ENCODE measurements at regions not wholly inside any gene's neighbourhood (a gene's known extent, or its start where the extent isn't known, plus 50 kb on each side); places are given as distances from the start of the nearest gene placed in this dataset.
"Not testable (repeated sequence)": the region's sequence is repeated elsewhere in the genome, so short reads cannot be mapped to it uniquely, and the experiment has no call there.

DNA sequence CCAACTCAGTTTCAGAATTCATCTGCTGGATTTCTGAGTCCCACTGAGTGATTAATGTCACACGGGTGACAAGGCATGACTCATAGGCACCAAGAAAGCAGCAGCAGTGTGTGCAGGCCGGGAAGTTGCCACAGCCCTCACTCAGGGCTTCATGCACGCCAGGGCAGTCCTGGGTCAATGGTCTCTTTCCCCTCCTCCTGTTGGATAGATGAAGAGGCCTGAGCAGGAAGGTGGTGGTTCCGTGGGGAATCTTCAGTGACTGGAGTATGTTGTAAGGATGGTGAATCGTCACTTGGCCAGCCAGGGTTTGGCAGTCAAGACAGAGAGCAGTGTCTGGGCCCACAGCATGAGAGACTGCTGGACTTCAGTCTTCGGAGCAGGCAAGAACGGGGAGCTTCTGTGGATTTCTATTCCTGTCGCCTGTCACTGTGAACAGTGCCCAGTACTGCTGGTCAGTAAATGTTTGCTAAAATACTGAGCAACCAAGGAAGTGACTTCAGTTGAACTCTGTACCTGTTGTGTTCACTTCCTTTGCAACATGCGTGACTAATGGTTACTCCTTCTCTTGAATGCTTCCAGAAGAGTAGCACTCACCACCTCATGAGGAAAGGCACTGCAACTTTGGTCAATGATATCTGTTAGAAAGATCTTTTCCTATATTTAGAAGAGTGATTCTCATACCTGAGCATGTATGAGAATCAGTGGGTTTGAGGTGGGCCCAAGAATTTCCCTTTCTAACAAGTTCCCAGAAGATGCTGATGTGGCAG lies 62.0 kb upstream of the CD93 start:
- DNase-seq (ENCODE audit: low spot score) (no peak), ATAC-seq (peak; percentile 63)
- intact Hi-C loops (cut with DNase I): no loop called here

DNA sequence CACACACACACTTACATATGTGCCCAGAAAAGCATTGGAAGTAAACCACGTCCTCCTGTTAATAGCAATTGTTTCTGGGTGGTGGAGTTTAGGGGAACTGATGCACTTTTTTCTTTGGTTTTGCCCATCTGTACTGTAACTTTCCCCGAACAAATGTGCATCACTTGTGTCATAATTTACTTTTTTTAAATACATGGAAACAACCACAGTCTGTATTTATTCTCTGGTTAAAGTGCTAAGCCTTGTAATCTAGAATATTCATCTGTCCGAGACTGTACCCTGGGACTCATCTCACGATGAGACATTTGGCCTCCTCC lies 61.5 kb upstream of the CD93 start:
- intact Hi-C loops (cut with DNase I): no loop called here
- ATAC-seq: no peak
- no peak for DNase-seq (ENCODE audit: low spot score)

DNA sequence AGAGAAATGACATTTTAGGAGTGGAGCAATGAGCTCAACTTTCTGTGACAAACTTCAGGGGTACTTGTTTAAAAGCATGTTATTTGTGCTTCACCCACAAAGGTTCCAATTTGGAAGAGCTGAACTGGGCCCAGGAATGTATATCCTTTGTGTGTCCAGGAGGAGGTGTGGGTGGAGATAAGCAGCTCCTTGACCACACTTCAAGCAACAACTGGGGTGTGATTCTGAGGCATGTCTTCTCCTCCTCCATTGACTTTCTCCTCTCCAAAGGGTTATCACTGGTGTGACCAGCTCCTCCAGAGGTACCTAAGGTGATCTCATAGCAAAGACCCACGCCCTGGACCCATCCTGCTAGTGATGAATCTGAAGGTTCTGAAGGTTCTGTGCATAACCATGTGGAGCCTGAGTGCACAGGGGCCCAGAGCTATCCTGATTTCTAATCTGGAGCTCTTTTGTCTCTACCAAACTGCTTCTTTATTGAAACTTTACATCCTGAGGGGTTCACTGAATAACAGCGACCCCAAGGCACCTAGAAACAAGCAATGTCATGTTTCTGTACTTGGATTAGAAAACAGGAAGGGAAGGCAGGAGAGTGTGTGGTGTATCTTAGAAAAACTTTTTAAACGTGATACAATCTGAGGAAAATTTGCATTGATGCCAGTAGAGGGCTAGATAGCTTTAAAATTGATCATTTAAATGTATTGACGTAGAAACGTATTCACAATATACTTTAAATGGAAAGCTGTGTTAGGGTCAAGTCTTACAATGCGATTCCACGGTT lies 60.9 kb upstream of the CD93 start:
- no peak for ATAC-seq
- no peak for DNase-seq (ENCODE audit: low spot score)
- intact Hi-C loops (cut with DNase I): no loop called here

DNA sequence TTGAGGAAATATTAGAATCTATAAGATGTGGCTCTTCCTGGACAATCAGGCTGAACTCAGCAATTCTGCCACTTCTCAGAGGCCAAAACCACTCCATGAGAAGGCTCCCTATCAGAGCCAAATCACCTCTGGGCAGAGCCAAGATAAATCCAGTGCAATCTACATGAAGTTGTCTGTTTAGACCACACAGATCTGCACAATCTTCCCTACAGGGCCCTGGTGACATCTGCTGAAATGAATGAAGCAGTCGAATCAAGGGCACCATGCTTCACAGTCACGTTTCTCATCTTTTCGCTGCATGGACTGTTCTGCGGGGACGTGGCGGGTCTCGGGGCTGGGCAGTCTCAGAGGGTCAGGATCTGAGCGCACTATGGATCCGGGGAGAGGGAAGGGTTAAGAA lies 60.1 kb upstream of the CD93 start:
- no peak for ATAC-seq
- intact Hi-C loops (cut with DNase I): no loop called here
- no peak for DNase-seq (ENCODE audit: low spot score)

DNA sequence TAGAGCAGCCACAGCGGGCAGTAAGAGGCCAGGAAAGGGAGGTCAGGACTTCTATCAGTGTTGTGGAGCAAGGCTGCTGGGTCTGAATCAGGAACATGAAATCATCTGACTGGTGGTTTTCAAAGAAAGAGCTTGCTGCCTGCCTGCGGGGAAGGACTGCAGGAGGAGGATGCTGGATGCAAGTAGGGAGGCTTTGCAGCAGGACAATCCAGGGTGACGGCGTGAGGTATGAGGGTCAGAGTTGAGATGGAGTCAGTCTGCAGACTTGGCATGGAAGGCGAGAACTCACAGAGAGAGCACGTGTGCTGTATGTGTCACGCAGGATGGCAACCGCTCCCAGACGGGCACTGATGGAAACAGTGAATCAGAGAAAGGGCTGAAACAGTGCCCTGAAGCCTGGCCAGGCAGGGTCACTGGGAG lies 59.2 kb upstream of the CD93 start:
- DNase-seq (ENCODE audit: low spot score) (no peak), ATAC-seq (peak; percentile 29)
- intact Hi-C loops (cut with DNase I): no loop called here

DNA sequence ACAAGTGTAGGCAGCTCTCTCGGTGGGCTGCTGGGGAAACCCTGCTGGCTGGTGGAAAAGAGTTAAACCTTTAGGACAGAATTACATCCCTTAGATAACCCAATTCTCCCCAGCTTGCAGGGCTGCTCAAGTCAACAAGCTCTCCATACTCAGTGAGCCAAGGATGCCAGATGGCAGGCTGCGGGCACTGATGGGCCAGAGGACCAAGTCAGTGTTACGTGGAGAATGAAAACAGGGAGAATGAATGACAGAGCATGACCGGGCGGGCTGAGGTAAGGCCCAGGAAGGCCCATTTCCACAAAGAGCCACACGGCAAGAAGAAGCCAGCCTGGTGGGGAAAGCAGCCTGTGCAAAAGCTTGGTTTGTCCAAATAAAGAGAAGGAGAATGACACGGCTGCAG lies 58.7 kb upstream of the CD93 start:
- intact Hi-C loops (cut with DNase I): no loop called here
- DNase-seq (ENCODE audit: low spot score) (no peak), ATAC-seq (no peak)

DNA sequence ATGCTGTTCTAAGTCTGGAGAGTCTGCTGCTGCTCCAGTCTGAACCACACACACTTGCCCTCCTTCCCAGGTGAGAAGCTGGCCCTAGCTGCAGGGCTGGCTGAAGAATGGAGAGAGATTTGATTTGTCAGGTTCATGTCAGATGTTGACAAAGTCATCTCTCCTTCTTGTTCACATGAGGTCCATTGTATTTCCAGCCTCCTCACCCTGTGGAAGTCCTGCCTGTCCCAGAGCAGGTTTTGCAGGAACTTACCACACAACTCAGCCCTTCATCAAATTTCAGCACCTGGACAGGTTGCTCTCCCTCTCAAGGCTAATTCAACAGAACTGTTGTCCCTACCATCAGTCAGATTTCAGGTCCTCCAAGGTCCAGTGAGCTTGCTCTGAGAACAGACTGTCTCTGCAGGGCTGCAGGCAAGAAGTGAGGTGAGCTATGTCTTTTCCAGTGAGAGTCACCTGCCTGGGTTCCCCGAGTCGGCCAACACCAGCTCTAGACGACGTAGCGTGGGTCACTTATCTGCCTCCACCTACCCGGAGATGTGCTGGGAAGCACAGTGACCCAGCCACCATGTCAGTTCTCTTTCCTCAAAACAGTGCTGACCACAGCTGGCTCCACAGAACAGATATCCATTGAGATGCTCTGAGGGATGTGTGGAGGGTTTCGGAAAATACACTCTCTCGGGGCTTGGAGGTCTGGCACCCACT lies 58.0 kb upstream of the CD93 start:
- ATAC-seq (no peak), DNase-seq (ENCODE audit: low spot score) (no peak)
- intact Hi-C loops (cut with DNase I): no loop called here

DNA sequence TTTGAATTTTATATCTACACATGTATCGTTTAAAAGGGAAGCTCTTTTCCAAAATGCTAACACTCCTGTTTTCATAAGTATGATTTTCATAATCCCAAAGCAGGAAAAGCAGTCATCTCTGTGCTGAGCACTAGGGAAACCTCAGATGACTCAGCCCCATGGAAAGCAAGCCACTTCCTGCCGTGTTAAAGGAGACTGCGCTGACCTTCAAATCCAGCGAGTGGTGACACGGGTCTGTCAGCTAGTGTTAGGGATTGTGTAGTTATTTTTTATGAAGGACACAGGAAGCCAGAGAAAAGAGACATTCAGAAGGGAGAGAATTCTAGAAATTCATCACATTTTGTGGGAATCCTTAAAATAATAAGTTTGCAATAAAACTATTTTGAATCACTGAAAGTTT lies 57.0 kb upstream of the CD93 start:
- DNase-seq (ENCODE audit: low spot score): peak; percentile 66
- intact Hi-C loops (cut with DNase I): no loop called here
- ATAC-seq: peak; percentile 86

DNA sequence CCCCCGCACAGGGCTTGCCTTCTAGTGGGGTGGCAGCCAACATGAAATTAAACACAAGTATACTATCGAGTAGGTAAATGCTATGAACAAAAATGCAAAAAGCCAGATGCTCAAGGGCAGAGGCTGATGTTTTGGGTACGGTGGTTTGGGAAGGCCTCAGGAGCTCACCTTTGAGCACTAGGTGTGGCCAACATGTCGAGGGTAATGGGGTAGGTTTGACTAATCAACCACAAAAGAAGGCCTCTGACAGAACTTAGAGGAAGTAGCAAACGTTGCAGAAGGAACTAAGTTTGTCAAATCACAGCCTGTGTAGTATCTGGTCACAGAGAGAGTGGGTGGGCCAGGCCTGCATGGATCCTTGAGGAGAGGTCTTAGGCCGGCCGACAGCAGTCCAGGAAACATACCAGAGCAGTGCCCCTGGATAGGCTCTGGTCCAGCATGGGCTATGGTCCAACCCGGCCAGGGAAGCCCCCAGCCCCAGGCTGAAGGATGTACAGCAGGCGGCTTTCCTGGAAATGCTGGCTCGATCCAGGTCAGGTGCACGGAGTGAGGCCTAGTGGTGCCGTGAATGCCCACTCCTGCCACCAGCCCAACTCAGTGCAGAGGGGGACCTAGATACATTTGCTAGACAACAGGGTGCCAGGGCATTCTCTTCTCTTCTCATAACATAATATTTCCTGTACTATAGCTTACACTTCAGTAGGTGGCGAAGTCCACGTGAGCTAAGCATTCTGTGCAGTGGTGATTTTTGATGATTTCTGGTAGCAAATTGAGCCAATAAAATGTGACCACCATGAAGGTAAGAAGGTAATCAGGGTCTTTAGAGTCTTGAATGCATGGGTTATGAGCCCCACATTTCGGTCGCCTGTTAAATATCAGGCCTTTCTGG lies 56.3 kb upstream of the CD93 start:
- DNase-seq (ENCODE audit: low spot score) (peak; percentile 58), ATAC-seq (peak; percentile 35)
- intact Hi-C loops (cut with DNase I): no loop called here

DNA sequence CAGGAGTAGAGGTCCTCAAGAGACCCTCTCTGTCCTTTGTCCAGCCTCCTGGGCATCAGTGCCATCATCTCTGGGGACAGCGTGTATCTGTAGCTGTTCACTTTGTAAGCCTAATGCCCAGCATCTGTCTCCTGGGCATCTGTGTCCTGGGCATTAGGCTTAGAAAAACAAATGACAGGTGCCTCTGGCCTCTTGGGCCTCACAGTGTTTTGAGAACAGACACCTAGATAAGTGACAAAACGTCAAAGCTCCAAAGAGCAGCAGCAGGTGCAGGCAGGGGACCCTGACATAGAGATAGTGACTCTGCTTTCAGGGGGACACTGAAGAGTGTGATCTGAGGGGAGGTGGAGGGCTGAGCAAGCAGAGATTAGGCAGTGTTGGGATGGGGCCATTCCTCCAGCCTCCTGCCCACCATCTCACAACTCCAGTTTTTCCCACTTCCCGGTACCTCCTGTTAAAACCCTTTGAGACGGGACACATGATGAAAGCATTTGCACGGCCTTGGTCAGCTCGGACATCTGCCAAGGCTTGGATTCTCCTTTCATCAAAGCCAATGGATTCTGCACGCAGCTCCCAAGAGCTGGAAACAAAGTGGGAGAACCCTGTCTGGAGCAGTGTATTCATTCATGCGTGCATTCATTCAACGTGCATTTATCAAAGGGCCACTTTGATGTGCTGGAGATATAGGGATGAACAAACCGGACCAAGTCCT lies 55.5 kb upstream of the CD93 start:
- intact Hi-C loops (cut with DNase I): no loop called here
- DNase-seq (ENCODE audit: low spot score) (peak; percentile 50), ATAC-seq (peak; percentile 27)

DNA sequence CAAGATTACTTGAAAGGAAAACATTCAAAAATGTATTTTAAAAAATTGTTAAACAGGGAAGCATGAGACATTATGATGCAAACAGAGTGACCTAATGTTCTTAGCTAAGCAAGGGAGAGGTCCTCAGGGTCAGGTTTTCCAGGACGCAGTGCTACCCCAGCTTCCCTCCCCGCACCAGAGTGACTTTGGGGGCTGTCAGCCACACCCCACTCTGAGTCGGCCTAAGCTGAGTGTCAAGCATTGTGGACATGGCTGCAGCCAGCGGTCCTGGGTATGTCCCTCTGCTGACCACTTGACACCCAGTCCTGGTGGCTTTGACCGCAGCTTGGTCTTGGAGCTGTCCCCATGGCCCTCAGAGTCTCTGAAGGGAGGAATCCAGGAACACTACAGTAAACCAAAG lies 54.9 kb upstream of the CD93 start:
- ATAC-seq (no peak), DNase-seq (ENCODE audit: low spot score) (peak; percentile 50)
- intact Hi-C loops (cut with DNase I): no loop called here

DNA sequence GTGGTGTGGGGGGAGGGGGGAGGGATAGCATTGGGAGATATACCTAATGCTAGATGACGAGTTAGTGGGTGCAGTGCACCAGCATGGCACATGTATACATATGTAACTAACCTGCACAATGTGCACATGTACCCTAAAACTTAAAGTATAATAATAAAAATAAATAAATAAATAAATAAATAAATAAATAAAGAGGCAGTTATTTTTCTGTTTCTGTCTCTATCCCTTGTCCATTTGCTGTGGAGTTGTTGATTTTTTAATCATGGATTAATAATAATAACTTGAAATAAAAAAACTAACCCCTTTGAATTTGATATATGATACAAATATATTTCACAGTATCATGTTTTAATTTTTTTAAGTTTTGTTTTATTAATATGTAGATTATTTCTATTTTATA lies 53.9 kb upstream of the CD93 start:
- DNase-seq (ENCODE audit: low spot score); ATAC-seq; intact Hi-C loops (cut with DNase I): not testable (repeated sequence)

DNA sequence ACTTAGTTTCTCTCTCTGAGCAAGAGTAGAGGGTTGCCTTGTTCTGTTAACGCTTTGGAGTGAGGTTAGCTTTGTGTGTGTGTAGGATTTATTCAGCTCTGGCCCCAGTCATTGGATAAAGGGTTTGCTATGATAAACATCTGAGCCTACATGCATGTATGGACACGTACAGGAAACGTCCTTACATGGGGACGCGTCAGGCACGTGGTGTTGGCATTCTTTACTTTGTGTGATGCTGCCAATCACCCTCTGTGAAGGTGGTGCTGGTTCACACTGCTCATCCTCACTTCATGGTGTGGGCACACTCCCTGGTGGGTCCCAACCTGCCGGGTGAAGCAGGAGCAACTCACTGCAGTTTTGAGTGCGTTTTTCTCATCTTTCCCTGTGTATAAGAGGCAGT lies 53.4 kb upstream of the CD93 start:
- DNase-seq (ENCODE audit: low spot score) (no peak), ATAC-seq (no peak)
- intact Hi-C loops (cut with DNase I): no loop called here

DNA sequence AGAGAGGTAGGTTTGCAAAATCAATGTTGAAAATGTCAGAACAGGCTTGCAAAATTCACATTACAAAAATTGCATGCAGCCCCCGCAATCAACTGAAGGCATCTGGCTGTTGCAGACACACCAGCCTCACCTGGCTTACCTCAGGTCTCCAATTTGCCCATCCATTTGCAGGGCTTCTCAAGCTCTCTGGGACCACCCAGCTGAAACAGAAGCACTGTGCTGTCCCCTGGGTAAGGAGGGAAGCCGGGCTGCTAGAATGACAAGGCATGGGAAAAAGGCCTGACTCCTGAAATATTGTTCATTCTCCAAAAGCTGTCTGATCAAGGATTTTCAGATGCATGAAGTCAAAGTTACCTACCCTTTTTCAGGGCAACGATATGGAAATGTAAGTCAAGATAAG lies 52.6 kb upstream of the CD93 start:
- no peak for DNase-seq (ENCODE audit: low spot score)
- intact Hi-C loops (cut with DNase I): no loop called here
- ATAC-seq: no peak

DNA sequence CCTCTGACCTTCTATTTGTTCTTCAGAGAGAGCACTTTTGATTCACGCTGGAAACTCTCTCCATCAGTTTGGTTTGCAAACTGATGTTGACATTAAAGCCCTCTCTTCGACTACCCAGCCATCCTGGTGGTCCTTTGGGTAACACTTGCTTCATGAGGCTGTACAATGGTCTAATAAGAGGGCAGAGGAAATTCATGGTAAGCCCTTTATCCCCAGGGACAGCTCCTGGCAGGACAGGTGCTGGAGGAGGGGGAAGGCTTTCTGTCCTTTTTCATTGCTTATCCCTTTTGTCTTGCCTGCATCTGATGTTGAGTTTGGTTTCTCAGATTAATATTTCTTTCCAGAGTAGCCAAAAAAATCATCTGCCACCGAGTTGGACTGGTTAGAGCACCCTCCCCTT lies 52.1 kb upstream of the CD93 start:
- no peak for ATAC-seq
- intact Hi-C loops (cut with DNase I): no loop called here

DNA sequence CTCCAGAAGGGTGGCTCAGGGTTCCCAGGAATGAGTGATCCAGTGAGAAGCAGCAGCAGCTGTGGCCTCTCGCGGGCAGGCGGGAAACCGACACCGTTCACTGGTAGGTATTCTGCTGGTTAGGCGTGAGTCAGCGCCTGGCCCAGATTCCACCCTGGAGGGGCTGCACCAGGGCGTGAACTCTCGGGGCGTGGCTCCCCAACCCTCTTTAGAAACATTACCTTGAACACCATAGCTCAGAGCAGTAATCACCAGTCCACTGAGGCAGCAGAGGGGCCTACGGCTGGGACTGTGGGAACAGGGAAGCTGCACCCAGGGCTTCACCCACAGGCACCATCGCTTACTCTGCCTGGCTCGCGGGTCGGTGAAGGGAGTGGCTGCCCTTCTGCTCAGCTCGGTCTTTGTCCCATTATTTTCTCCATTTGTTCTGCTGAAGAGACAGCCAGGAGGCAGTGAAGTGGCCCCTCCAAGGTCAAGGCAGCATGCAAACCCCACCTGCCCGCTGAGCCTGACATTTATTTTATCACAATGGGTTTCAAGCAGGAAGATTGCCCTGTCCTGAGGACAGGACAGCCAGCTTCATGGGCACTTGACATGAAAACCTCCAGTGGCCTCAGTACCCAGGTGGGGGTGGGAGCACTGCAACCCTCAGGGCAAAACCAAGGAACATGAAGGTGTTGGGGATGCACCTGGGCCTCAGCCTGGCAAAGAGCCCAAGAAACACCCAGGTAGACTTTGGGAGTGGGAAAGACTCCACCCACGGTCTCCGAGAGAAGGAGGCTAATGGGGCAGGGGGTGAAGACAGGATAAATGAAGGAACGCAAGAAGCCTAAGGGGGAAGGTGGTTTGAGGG lies 51.0 kb upstream of the CD93 start:
- intact Hi-C loops (cut with DNase I): no loop called here
- DNase-seq (ENCODE audit: low spot score) (peak; percentile 39), ATAC-seq (no peak)

More for the DNA sequence above, 52.1 kb upstream of the CD93 start:
- DNase-seq (ENCODE audit: low spot score): no peak

DNA sequence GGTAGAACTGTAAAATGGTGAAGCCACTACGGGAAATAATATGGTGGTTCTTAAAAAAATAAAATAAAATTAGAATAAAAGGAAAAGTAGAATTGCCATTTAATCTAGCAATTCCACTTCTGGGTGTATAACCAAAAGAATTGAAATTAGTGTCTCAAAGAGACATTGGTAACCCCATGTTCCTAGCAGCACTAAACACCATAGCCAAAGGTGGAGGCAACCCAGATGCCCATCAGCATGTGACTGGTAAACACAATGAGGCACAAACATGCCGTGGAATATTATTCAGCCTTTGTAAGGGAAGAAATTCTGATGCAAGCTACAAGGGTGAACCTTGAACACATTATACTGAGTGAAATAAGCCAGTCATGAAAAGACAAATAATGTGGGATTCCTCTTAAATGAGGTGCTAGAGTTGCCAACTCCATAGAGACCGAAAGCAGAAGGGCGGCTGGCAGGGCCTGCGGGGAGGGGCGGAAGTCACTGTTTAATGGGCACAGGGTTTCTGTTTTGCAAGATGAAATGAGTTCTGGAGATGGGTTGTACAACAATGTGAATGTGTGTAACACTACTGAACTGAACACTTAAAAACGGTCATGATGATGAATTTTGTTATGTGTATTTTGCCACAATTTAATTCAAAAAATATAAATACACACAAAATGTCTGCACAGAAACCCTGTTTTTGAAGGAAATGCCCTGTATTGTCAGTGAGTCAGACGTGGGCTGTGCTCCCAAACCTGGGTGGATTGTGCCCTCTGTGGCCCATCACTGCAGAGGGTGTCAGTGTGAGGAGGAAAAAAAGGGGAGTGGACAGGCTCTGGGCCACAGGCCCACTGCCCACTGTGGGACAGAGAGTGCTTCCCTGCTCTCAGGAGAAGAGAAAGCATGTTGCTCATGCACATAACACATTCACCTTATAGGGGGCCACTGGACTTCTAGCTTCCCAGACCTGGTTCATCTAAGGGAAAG lies 49.6 kb upstream of the CD93 start:
- DNase-seq (ENCODE audit: low spot score): peak; percentile 31
- intact Hi-C loops (cut with DNase I): no loop called here
- ATAC-seq: peak; percentile 10
